ENCODE measurements at regions not wholly inside any gene's neighbourhood (a gene's known extent, or its start where the extent isn't known, plus 50 kb on each side); places are given as distances from the start of the nearest gene placed in this dataset.

GRCh38 chr6:167676000-167676665, 150.6 kb upstream of the AFDN start:
- no peak for DNase-seq (ENCODE audit: low spot score)
- Histone ChIP-seq H3K27ac (no peak overlapping the region), H3K4me3 (no peak overlapping the region)
- no peak for TF ChIP-seq CTCF (IDR thresholded peaks at IDR 0.05)

GRCh38 chr6:167676666-167677421, 149.9 kb upstream of the AFDN start:
- H3K27ac ChIP-seq, result no peak overlapping the region
- TF ChIP-seq CTCF (IDR thresholded peaks at IDR 0.05), result no peak
- DNase-seq (ENCODE audit: low spot score), result no peak
- no peak overlapping the region for H3K4me3 ChIP-seq

GRCh38 chr6:167677422-167677789, 149.3 kb upstream of the AFDN start:
- no peak overlapping the region for H3K27ac ChIP-seq
- no peak for DNase-seq (ENCODE audit: low spot score)
- TF ChIP-seq CTCF (IDR thresholded peaks at IDR 0.05), result no peak
- H3K4me3 ChIP-seq, result no peak overlapping the region

- DNase-seq (ENCODE audit: low spot score), result no peak
- Histone ChIP-seq H3K4me3 (peak overlapping the region; percentile 70), H3K27ac (no peak overlapping the region)
- no peak for TF ChIP-seq CTCF (IDR thresholded peaks at IDR 0.05)
Observed at GRCh38 chr6:167678102-167679101, 148.3 kb upstream of the AFDN start.

- Histone ChIP-seq H3K4me3 (peak overlapping the region; percentile 70), H3K27ac (no peak overlapping the region)
- DNase-seq (ENCODE audit: low spot score), result no peak
- TF ChIP-seq CTCF (IDR thresholded peaks at IDR 0.05), result no peak
Observed at GRCh38 chr6:167679122-167679736, 147.5 kb upstream of the AFDN start.

GRCh38 chr6:167679790-167680604, 146.7 kb upstream of the AFDN start:
- Histone ChIP-seq H3K4me3 (no peak overlapping the region), H3K27ac (no peak overlapping the region)
- no peak for DNase-seq (ENCODE audit: low spot score)
- TF ChIP-seq CTCF (IDR thresholded peaks at IDR 0.05), result no peak

All from coronary artery (tissue), 2 donors.